Mucosa of descending colon (tissue), 3 donors: ENCODE measurements at regions not wholly inside any gene's neighbourhood (a gene's known extent, or its start where the extent isn't known, plus 50 kb on each side); places are given as distances from the start of the nearest gene placed in this dataset.
"Not testable (repeated sequence)": the region's sequence is repeated elsewhere in the genome, so short reads cannot be mapped to it uniquely, and the experiment has no call there.

ENCODE experiments used
- ATAC-seq: fragments of 200-7000 bp; cut with Tn5 transposase; one replicate; pipeline ENCODE4 v1.9.1; 2020; ENCODE audit warnings: mild to moderate bottlenecking, moderate library complexity
- DNase-seq, 3 donors: peaks; one replicate each; pipeline ENCODE4 v3.0.0-alpha.2; 2020
- H3K36me3 ChIP-seq: fragments of 200-600 bp; one replicate; pipeline ENCODE4 v1.8.0; 2021; ENCODE audit warnings: low read depth, mild to moderate bottlenecking
- H3K4me1 ChIP-seq: fragments of 200-600 bp; one replicate; pipeline ENCODE4 v1.8.0; 2021; ENCODE audit warnings: low read depth, mild to moderate bottlenecking
- H3K4me3 ChIP-seq: fragments of 200-600 bp; one replicate; pipeline ENCODE4 v1.8.0; 2021; ENCODE audit warnings: mild to moderate bottlenecking
- H3K9me3 ChIP-seq: fragments of 200-600 bp; one replicate; pipeline ENCODE4 v1.8.0; 2021; ENCODE audit warnings: mild to moderate bottlenecking
- intact Hi-C, 2 donors: fragments of 100-400 bp; cut with DNase I in 1 of 2; cut with micrococcal nuclease in 1 of 2; formaldehyde crosslinking; loops; one replicate each; pipeline versions ENCODE4 v1.11.0 to v1.11.1; 2022; cut with DNase I, micrococcal nuclease
- donor health status: DM: no; HTN: no; CAD: no; lungs with moderate emphysema.
- donor health status: DM: no; HTN: no; CAD: no.
- donor health status: DM: no; HTN: yes; CAD: no.

DNA sequence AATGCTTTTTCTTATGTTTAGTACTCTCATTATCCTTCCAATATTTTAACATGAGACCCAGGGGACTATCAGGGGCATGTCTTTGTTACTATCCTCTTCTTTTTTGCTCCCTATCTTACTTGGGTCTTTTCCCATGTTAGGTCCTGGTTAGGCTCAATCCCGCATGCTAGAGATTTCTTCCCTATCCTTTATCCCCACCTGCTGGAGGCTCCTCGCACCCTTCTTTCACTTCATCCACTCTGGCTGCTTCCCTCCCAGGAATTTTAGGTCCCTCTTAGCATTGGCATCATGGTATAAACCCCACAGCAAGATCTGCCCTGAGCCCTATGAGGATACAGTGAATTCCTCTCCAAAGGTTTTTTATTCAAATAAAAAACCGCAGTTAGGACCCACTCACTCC, 567.3 kb downstream of the ANKRD30B start:
- H3K9me3 ChIP-seq, H3K4me1 ChIP-seq, ATAC-seq, intact Hi-C loops, H3K36me3 ChIP-seq, H3K4me3 ChIP-seq: not testable (repeated sequence)
- peak in 1 of 3 donors; percentile 1 for DNase-seq

- ATAC-seq, H3K36me3 ChIP-seq, DNase-seq, intact Hi-C loops, H3K4me1 ChIP-seq, H3K9me3 ChIP-seq, H3K4me3 ChIP-seq: not testable (repeated sequence)
These were observed 570.7 kb downstream of the ANKRD30B start for GRCh38 chr18:15318655-15319054.

DNA sequence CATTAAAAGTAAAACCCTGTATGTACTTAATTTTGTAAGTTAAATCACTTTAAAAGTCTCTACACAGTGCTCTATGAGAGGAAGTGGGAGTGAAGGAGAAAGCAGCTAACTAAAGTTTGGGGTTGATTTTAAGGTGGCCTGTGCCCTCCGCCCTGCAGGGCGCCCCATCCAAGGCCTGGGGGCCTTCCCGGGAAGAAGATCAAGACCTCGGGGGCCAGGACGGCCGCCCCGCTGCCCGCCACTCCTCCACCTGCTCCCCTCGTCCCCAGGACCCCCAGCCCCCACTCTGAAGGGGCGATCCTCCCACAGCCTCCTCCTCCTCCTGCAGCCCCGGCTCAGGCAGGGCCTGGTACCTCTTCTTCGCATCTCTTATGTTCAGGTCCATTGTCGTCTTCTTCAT, 581.7 kb downstream of the ANKRD30B start:
- ATAC-seq, H3K4me1 ChIP-seq, H3K36me3 ChIP-seq, DNase-seq, H3K4me3 ChIP-seq, intact Hi-C loops: not testable (repeated sequence)
- H3K9me3 ChIP-seq = peaks cover 19% of the 10 kb centered on the region

- ATAC-seq, H3K4me1 ChIP-seq, DNase-seq, H3K36me3 ChIP-seq, H3K4me3 ChIP-seq, intact Hi-C loops: not testable (repeated sequence)
- peaks cover 19% of the 10 kb centered on the region for H3K9me3 ChIP-seq
These were observed 582.2 kb downstream of the ANKRD30B start for GRCh38 chr18:15330149-15330548.

DNA sequence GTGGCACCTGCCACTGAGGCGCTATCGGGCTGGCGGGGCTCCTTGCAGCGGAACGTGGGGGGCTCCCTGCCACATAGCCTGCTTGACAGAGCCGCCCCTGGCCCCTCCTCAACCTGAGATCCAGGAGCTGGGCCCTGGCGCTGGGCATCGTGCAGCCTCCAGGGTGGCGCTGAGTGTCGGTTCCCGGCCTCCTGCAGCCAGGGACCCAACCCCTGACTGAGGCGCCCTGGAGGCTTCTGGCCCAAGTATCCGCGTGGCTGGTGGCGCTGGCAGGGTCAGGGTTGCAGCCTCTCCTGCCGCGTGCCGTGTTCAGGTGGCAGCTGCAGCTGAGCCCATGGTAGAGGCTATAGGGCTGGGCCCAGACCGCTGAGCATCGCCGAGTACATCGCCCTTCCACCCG, 582.6 kb downstream of the ANKRD30B start:
- peaks cover 19% of the 10 kb centered on the region for H3K9me3 ChIP-seq
- DNase-seq, H3K4me3 ChIP-seq, H3K36me3 ChIP-seq, intact Hi-C loops, H3K4me1 ChIP-seq, ATAC-seq: not testable (repeated sequence)

DNA sequence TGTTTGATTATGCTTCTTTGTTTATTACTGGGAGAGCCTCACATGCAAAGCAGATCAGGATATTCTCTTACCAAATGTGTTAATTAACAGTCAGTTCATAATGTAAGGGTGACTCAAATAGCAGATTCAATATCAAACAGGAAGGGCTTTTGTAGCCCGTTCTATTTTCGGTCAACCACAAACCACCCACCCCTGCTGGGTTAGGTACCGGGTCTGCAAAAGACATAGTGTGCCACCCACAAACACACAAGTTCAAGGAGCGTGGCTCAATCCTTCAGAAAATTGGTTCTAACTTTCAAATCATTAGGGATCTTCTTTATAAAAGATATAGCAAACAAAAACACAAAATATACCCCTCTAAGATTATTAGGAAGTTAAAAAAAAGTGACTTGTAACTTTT, 627.7 kb downstream of the ANKRD30B start:
- H3K9me3 ChIP-seq = peaks cover 12% of the 10 kb centered on the region
- H3K36me3 ChIP-seq, H3K4me3 ChIP-seq, H3K4me1 ChIP-seq, DNase-seq, ATAC-seq, intact Hi-C loops: not testable (repeated sequence)

DNA sequence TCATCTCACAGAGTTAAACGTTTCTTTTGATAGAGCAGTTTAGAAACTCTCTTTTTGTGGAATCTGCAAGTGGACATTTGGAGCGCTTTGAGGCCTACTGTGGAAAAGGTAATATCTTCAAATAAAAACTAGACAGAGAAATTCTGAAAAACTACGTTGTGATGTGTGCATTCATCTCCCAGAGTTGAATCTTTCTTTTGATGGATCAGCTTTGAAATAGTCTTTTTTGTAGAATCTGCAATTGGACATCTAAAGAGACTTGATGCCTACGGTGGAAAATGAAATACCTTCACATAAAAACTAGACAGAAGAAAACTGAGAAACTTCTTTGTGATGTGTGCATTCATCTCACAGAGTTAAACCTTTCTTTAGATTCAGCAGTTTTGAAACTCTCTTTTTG, 659.9 kb downstream of the ANKRD30B start:
- H3K36me3 ChIP-seq, intact Hi-C loops, H3K4me1 ChIP-seq, H3K4me3 ChIP-seq, DNase-seq, ATAC-seq: not testable (repeated sequence)
- H3K9me3 ChIP-seq = peaks cover 59% of the 10 kb centered on the region
